T-helper 1 cell (primary cell): ENCODE measurements at regions not wholly inside any gene's neighbourhood (a gene's known extent, or its start where the extent isn't known, plus 50 kb on each side); places are given as distances from the start of the nearest gene placed in this dataset.
"Not testable (repeated sequence)": the region's sequence is repeated elsewhere in the genome, so short reads cannot be mapped to it uniquely, and the experiment has no call there.

Experiments
- DNase-seq, 5 donors: peaks; one replicate each; pipeline ENCODE4 v3.0.0-alpha.2; 2012 to 2020

DNA sequence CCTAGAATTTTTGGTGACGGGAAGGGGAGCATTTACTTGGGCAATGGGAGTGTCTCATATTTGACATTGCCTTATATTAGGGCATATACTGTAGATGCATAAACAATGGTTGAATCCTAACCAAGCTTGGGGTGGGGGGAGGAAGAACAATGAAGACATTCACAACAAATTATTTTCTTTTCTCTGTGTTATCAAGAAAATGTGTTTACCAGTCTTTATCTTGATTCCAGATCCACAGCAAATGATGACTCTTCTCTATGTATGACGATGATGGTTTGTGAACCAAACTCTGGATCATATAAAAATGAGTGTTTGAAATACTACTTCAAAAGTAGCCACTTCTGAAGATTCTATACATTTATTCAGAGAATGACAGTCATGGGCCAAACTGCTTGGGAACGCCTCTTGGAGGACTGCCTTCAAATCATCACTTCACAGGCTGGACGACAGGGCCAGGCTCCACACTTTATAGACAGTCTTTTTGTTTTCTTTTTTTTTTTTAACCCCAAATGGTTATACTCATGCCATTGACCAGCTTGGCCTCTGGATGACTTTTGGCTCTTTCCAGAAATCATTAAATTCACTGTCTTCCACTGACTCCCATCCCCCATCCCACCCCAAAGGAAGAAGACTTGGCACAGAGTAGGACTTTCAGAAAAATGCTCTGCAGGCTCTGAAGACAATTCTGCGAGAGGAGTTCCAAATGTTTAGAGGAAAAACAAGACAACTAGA is 123.8 kb upstream of the LIFR start:
- no peak for DNase-seq

DNA sequence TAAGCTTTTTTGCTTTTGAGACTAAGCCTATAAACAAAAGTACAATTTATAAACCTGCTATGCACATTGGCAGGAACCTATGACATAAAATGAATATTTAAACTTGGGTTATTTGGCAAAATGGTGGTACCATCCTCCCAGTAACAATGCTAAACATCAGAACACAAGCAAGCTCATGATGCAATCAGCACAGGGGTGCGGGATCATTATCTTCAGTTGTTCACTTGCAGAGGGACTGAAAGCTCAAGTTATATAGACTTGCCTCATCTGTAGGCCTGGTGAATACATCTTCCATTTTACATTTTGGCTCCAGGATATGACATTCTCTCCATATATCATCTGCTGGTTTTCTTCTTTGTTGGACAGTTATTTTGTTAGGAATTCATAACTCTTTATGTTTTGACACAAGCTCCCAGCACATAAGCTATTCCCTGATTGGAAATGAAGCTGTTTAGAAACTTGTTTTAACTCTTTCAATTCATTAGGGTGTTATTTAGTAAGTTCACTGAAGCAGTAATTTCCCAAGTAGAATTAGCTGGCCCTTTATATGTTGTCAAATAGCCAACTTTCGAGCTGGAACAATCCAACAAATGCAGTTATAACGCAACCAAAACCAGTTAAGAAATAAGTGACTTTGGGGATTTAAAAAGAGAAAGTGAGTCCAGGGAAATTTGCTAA is 124.7 kb upstream of the LIFR start:
- no peak for DNase-seq

DNA sequence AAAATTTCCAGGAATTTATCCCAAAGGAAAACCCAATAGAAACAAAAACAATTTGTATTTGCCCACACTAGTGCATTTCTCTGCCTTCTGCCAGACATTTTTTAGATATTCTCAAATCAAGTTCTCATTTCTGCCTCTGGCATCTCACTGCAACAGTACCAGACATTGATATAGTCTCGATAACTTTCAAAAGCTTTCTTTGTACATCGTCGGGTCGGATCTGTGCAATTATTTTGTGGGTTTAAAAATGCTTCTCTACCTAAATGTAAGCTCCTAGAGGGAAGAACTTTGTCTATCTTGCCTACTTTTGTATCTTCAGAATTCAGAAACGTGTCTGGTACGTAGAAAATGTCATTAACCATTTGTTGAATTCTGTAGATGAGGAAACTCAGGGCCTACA is 125.5 kb upstream of the LIFR start:
- DNase-seq, result no peak

DNA sequence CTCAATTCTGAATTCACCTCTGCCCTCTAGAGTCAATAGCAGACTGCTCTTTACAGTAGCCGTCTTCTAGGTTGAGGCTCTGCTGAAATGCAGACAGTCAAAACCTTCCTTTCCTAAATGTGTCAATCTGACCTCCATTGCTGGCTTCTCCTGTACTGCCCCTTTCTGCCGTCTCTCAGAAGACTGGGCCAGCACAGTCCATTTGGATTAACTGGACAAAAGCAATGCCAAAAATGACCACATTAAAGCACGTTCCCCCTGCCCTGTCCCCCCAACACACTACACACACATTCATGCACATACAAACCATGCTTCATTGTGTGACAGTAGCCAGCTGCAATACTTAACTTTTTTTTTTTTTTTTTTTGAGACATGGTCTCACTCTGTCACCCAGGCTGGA is 130.2 kb upstream of the LIFR start:
- no peak for DNase-seq

DNA sequence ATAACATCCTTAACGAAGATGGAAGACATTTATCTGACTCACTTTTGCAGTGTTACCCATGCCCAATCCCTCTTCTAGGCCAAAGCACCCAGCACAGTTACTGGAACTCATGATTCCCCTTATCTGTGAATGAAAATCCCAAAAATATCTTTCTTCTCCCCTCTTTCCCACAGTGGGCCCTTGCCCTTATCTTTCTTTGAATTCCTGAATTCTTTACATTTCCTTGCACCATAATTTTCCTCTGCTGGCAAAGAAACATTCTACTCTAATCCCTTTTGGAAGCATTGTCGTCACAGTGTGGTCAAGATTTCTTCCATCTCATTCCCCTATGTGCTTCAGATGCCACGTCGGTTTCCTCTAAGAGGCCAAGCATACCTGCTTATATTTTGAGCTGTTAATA is 135.9 kb upstream of the LIFR start:
- DNase-seq, result no peak

DNA sequence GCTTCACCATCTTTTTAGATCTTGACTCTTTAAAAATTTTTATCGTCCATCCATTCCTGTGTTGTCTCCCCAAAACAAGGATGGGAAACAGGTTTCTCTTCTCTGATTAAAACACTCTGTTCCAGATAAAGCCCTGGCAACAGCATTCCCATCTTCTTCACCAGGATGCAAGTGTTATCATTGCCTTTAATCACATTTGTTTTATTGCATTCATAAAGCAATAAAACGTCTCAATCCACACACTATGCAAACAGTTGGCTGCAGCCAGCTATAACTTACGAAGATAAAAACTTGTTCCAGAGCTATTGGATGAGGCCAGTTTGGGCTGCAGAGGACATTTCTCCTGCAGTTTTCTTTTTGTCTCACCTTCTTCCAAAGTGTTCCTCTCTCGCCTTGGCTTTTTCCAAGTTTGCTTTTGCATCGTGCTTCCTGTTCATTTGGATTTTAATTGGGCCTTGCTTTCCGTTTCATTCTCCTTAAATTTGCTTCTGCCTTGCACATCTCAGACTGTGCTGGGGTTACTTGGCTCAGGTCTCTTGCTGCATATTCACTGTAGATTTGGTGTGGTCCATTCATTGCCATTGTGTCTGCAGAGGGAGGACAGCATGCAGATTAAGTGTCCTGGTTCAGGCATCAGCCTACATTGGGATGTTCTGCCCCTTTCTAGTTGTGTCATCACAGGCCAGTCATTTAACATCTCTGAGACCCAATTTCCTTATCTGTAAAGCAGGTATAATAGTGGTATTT is 136.5 kb upstream of the LIFR start:
- no peak for DNase-seq

DNA sequence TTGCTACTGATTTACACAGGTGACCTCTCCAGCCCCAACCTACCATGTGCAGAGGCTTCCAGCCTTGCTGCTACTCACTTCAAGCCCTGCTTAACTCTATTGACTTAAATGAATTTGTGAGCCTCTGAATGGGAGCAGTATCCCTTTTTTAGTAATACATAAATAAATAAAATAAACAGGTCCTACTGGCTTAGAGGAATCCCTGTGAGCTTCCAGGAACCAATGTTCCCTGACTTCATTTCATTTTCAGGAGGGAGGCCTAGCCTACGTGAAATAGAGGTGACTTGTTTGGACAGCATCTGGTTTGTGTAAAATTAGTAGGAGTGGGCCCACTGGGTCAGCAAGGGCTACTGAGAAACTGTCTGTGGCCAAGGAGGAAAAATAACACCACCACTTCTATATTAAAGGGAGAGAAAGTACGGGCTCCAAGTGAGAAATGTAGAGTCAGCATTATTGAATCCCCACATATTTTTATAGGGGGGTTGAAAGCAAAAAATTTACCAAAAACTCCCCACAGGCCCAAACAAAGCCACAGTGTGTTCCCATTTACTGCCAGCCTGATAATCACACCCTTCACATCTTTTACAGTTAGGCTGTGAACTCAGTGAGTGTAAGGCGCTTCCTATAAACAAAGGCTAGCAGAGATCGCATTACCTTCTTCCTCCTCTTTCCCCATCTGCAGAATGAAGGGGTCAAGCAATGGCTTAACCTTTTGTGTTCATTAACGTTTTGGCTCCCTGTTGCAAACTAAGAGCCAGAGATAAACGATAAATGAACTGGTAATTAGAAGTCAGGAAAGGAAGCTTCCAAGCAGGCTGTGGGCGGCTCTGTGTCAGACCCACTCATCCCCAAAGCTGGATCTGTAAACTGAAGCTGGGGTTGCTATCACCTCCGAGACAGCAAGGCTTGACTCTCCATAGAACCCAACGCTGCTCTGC is 138.8 kb upstream of the LIFR start:
- DNase-seq, result no peak

DNA sequence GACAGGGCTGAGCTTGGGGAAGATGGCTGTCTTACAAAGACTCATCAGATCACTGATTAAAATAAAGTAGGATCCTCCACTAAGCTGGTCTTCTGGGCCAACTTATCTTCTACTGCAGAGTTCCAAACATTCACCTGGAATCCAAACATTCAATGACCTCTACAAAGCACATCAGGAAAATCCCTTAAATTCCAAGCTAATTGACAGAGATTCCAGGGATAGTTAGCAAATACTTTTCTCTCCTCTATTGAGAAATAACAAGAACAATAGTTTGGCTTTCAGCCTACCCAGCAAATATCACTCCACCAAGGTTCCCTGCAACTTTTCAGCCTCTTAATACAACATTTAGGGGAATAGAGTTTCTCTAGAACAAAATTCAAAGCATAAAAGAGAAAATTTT is 140.6 kb upstream of the LIFR start:
- no peak for DNase-seq

DNA sequence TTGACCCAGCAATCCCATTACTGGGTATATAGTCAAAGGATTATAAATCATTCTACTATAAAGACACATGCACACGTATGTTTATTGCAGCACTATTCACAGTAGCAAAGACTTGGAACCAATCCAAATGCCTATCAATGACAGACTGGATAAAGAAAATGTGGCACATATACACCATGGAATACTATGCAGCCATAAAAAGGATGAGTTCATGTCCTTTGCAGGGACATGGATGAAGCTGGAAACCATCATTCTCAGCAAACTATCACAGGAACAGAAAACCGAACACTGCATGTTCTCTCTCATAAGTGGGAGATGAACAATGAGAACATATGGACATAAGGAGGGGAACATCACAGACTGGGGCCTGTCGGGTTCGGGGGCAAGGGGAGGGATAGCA is 140.3 kb upstream of the OSMR start:
- DNase-seq, result not testable (repeated sequence)

DNA sequence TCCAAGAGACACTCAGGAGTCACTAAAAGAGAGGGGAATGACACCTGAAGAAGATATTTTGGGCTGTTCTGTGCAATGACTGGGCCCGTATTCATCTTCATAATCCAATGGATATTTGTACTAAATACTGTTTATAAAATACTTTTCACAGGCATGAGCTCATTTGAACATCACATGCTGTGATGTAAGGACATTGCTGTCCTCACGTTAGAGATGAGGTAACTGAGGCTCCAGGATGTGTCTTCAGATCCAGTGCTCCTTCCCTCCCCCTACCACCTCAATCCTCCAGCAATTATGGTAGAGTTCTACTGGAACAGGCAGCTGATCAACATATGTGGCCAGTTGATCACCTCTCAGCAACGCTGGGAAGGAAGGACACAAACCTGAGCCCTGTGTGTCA is 139.4 kb upstream of the OSMR start:
- DNase-seq, result no peak

DNA sequence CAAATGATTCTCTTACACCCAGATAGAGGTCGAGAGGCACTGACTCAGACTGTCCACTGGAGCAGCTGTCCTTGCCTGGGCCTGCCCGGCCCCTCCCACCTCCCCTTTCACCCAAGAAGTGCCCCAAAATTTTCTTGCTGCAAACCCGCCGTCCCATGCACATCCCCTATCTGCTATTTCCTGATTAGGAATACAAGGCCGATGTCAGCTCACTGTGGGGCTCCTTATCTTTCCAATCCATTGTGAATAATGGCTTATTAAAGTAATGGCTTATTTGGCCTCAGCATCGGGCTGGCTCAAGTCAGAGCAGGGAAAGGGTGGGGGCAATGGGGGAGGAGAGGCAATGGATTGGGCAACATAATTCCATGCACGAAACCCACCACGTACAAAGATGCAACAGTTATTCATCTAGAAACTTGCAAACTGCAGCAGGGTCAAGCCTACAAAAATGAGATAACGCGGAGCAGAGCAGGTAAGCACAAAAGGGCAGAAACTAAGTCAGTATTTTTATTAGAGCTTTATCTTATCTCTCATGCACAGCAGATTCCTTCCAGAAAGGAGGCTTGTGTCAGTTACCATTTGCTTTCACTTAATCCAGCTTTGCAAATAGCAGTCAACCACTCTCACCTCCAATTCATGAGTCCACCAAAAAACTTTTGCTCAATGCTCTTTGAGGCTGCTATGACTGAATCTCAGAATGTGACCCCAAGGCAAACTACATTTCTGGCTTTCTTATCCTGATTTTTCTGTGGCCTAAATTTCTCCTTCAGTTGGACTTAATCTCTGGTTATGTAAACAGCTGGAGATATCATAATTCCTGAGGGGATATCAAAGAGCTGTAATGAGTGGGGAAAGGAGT is 138.2 kb upstream of the OSMR start:
- DNase-seq, result no peak

DNA sequence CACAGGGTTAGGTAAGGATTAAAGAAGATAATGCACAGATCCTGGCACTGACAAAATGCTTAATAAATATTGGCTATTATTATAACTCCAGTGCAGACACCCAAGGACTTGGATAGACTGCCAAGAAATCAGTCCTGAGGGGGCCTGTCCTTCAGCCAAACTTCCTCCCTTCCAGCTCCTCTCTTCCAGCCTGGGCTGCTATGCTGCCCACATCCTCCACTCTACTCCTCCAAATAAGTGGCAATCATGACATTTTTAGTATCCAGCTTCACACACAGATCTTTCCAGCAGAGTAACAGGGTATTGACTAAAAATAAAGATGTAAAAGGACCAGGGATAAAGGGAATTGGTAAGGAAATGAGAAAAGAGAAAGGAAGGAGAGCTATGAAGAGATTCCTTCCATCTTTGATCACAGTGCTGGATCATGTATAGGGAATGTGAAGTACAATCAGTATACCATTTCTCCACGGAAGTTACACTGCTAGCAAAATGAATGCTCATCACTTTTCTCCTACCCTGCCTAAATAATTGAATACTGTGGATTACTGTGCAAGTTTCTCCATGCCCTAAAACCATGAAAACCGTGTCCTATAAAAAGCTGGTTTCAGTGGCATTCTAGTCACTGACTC is 136.0 kb upstream of the OSMR start:
- DNase-seq, result no peak

DNA sequence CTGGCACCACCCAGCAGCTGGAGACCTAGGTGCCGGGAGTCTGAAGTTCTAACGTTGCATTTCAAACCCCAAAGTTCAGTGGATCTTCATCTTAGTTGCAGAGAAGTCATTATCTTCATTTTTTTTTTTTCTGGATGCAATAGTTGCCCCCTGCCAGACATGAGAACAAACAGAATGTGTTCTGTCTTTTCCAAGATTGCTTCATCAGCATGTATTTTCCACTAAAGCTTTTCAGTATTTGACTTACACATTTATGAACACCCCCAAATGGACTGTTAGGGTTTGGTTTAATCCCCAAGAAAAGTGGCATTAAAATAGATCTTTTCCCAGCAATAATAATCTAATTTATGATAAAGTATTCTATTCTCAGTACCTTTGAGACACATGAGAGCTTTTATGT is 135.2 kb upstream of the OSMR start:
- DNase-seq, result no peak

DNA sequence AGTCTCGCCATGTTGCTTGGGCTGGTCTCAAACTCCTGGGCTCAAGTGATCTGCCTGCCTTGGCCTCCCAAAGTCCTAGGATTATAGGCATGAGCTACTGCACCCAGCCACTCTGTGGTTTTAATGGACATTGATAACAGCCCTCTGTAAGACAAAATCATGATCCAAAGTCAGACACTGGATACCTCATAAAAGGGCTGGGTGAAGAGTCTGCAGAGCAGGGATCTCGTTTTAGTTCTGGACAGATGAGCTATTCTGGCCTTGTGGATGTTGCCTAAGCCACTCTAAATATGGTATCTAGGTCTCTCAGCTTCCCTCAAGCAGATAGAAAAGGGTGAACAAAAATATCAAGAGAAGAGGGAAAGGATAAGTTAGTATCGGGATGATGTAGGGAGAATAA is 133.4 kb upstream of the OSMR start:
- DNase-seq, result no peak

DNA sequence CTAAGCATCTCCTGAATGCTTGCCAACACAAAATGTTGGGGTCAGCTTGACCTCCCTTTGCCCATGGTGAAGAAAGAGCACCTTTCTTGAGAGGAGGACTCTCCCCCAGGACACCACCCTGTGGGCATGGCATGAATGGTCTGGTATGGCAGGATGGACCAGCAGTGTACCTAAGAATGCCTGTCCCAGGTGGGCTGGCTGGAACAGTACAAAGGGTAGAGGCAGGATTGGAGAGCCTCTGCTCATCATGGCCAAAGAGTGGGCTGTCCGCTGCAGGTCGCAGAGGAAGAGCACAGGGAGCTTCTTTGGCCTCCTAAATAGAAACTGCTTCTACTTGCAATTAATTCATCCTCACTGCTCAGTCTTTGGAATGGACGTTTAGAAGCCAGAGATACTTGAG is 131.6 kb upstream of the OSMR start:
- no peak for DNase-seq

DNA sequence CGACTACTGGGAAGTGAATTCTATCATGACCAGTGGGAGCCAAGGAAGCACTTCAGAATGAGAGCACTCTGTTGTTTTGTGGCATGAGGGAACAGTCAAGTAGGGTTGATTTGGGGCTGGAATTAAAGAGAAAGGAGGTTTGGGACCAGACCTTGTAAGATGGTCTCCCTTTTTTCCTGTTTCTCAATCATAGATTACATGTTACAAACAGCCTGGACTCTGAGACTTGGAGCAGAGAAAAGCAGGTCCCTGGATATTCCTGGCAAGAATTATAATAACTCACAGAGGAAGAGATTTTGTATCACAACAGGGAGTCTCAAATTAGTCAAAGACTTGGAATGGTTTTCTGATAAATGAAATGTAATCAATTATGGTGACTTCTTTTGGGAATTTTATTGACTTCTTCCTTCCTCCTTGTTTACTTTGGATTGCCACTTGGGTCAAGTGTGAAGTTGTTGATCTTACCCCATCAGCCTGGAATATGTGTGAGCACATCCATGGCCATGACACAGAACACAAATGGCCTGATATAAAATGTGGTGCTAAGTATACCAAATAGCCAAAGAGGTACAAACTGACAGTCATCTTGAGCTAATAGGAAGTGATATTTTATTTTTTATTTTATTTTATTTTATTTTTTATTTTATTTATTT is 131.0 kb upstream of the OSMR start:
- no peak for DNase-seq

DNA sequence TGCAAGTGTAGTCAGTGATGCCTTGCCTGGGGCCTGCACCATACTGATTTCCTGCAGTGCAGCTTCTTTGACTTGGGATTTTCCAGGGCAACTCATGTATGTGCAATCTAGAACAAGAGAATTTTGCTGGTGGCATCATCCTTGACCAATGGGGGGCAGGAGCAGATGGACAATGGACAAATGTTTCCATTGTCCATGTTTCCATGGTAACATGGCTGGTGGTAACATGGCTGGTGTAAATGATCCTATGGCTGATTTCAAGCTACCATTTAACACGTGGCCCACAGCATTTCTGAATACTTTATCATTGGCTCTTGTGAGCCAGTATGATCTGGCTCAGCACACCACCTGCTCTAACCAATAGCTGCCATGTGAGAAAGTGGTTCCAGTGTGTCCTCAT is 130.1 kb upstream of the OSMR start:
- no peak for DNase-seq

DNA sequence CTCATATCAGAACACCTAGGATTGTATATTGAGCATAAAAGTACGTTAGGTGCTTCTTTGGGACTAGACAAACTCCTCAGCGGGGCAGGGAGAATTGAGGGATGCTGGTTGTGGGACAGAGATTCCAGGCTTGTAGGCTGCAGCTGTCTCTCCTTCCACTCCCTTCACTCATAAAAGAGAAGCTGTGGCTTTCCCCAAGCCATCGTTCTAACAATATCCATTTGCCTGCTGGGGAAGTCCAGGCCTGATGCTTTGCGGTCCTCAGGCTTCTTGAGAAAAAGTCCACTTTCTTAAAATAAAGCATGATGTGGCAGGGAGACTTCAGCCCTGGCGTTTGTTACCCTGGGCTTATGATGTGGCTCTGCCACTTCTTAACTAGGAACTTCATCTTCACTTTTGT is 129.3 kb upstream of the OSMR start:
- no peak for DNase-seq

DNA sequence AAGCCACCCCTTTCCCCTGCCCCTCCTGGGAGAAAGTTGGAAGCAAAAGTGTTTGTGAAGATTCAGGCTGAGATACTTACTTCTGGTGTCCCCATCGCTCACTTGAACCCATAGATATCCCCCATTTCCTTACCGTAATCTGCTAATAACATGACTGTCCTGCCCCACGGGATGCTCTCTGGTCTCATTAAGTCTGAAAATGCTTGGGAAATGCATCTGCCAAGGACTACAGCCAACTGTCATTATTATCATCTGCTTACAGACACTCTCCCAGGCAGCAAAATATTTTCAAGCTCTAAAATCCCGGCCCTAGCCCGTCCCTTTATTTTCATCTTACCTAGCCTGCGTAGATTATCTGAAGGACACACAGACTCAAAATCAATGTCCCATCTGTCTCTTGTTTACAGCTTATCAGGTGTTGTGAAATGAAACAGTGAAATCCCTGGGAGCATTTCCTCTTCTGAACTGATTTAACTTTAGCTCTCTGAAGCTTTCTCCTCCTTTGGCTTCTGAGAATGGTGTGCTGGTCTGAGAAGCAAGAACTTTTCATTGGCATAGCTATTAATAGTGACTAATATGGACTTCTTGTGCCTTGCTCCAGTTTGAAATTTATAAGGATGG is 126.9 kb upstream of the OSMR start:
- no peak for DNase-seq

DNA sequence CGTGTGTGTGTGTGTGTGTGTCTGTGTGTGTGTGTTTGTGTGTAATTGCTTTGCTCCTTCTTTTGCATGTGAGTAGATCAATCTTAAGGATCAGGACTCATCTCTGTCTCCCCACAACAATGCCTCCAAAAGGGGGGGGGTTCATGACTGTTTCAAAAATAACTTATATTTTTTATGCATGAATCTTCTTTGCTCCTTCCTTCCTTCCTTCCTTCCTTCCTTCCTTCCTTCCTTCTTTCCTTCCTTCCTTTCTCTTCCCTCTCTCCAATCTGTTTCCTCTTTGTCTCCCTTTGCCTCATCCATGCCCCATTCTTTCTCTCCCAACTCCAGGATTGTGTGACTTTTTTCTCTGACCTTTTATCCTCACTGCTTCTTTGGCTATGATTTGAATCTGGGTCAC is 126.4 kb upstream of the OSMR start:
- no peak for DNase-seq
